ENCODE measurements at regions not wholly inside any gene's neighbourhood (a gene's known extent, or its start where the extent isn't known, plus 50 kb on each side); places are given as distances from the start of the nearest gene placed in this dataset.

DNA sequence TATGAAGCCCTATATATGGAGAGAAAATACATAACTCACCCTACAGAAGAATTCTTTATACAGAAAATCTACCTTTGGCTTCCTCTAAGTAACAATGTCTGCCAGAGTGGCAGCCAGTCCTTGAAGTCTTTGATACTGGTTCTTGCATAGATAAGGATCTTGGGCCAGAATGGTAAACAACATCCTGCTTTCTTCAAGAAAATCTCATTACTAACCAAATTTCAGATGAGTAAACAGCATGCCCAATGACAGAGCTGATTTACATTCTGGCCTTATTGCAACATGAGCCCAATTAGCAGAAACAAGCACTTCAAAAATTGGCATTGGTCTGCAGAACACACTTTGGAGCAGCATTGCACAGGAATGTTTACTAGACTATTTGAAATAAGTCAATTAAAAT is 336.5 kb upstream of the ST6GAL2 start:
- TF ChIP-seq POLR2AphosphoS5 (IDR thresholded peaks at IDR 0.05): no peak
- TF ChIP-seq, protein P1, sequence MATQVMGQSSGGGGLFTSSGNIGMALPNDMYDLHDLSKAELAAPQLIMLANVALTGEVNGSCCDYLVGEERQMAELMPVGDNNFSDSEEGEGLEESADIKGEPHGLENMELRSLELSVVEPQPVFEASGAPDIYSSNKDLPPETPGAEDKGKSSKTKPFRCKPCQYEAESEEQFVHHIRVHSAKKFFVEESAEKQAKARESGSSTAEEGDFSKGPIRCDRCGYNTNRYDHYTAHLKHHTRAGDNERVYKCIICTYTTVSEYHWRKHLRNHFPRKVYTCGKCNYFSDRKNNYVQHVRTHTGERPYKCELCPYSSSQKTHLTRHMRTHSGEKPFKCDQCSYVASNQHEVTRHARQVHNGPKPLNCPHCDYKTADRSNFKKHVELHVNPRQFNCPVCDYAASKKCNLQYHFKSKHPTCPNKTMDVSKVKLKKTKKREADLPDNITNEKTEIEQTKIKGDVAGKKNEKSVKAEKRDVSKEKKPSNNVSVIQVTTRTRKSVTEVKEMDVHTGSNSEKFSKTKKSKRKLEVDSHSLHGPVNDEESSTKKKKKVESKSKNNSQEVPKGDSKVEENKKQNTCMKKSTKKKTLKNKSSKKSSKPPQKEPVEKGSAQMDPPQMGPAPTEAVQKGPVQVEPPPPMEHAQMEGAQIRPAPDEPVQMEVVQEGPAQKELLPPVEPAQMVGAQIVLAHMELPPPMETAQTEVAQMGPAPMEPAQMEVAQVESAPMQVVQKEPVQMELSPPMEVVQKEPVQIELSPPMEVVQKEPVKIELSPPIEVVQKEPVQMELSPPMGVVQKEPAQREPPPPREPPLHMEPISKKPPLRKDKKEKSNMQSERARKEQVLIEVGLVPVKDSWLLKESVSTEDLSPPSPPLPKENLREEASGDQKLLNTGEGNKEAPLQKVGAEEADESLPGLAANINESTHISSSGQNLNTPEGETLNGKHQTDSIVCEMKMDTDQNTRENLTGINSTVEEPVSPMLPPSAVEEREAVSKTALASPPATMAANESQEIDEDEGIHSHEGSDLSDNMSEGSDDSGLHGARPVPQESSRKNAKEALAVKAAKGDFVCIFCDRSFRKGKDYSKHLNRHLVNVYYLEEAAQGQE (IDR thresholded peaks at IDR 0.05; ENCODE audit: borderline replicate concordance): no peak
- no peak for TF ChIP-seq TAF1 (IDR thresholded peaks at IDR 0.05; ENCODE audit: low read depth)
- no peak for TF ChIP-seq EZH2 (IDR thresholded peaks at IDR 0.05; ENCODE audit: borderline replicate concordance, insufficient read depth, low read length, poor library complexity, severe bottlenecking)
- TF ChIP-seq, protein P2, sequence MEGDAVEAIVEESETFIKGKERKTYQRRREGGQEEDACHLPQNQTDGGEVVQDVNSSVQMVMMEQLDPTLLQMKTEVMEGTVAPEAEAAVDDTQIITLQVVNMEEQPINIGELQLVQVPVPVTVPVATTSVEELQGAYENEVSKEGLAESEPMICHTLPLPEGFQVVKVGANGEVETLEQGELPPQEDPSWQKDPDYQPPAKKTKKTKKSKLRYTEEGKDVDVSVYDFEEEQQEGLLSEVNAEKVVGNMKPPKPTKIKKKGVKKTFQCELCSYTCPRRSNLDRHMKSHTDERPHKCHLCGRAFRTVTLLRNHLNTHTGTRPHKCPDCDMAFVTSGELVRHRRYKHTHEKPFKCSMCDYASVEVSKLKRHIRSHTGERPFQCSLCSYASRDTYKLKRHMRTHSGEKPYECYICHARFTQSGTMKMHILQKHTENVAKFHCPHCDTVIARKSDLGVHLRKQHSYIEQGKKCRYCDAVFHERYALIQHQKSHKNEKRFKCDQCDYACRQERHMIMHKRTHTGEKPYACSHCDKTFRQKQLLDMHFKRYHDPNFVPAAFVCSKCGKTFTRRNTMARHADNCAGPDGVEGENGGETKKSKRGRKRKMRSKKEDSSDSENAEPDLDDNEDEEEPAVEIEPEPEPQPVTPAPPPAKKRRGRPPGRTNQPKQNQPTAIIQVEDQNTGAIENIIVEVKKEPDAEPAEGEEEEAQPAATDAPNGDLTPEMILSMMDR (IDR thresholded peaks at IDR 0.05; ENCODE audit: poor library complexity, severe bottlenecking): no peak
- no peak for TF ChIP-seq SMC3 (conservative IDR thresholded peaks at IDR 0.05; ENCODE audit: poor library complexity)
- no peak for TF ChIP-seq RAD21 (conservative IDR thresholded peaks at IDR 0.05)
- no peak for TF ChIP-seq EP300 (conservative IDR thresholded peaks at IDR 0.05; ENCODE audit: poor library complexity, severe bottlenecking)
- TF ChIP-seq MXI1 (conservative IDR thresholded peaks at IDR 0.05; ENCODE audit: poor library complexity, severe bottlenecking): no peak
- H4K20me1 ChIP-seq (ENCODE audit: insufficient read depth): no peaks in the 10 kb centered on the region
- no peak overlapping the region for H3K27ac ChIP-seq (ENCODE audit: low read length)
- H3F3A ChIP-seq (ENCODE audit: insufficient read depth, low read length, poor library complexity, severe bottlenecking): no peaks in the 10 kb centered on the region
- no peaks in the 10 kb centered on the region for H3K79me2 ChIP-seq (replicated peaks; ENCODE audit: insufficient read depth, low read length)
- H3K4me2 ChIP-seq (ENCODE audit: low read length): no peak overlapping the region
- no peak overlapping the region for H3K4me3 ChIP-seq (ENCODE audit: low read length)
- no peaks in the 10 kb centered on the region for H3K9me3 ChIP-seq (ENCODE audit: low read length)
- no peaks in the 10 kb centered on the region for H3K27me3 ChIP-seq (ENCODE audit: insufficient read depth, low read depth, low read length)
- no peaks in the 10 kb centered on the region for H3K36me3 ChIP-seq (ENCODE audit: insufficient read depth, low read length)
- H3K9me2 ChIP-seq (ENCODE audit: insufficient read depth, low read length): no peaks in the 10 kb centered on the region
- no peak overlapping the region for H3K9ac ChIP-seq (ENCODE audit: low read length)
- no peak overlapping the region for H2AFZ ChIP-seq (ENCODE audit: low read depth, low read length)

DNA sequence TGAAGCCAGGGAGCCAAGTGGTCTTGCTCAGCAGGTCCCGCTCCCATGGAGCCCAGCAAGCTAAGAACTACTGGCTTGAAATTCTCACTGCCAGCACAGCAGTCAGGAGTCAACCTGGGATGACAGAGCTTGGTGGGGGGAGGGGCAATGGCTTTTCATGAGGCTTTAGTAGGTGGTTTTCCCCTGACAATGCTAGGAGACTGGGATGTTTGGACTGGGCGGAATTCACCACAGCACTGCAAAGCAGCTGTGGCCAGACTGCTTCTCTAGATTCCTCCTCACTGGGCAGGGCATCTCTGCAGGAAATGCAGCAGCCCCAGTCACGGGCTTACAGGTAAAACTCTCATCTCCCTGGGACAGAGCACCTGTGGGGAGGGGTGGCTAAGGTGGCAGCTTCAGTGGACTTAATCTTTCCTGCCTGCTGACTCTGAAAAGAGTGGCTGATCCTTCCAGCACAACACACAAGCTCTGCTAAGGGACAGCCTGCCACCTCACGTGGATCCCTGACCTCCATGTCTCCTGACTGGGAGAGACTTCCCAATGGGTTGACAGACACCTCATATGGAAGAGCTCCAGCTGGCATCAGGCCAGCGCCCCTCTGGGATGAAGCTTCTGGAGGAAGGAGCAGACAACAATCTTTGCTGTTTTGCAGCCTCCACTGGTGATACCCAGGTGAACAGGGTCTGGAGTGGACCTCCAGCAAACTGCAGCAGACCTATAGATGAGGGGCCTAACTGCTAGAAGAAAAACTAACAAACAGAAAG is 349.7 kb upstream of the ST6GAL2 start:
- Histone ChIP-seq H3K4me2 (ENCODE audit: low read length) (no peak overlapping the region), H3K9me3 (ENCODE audit: low read length) (no peaks in the 10 kb centered on the region), H3K27me3 (ENCODE audit: insufficient read depth, low read depth, low read length) (no peaks in the 10 kb centered on the region), H3K9me2 (ENCODE audit: insufficient read depth, low read length) (no peaks in the 10 kb centered on the region), H3K79me2 (replicated peaks; ENCODE audit: insufficient read depth, low read length) (no peaks in the 10 kb centered on the region), H3K27ac (ENCODE audit: low read length) (no peak overlapping the region), H3K36me3 (ENCODE audit: insufficient read depth, low read length) (no peaks in the 10 kb centered on the region), H2AFZ (ENCODE audit: low read depth, low read length) (no peak overlapping the region), H4K20me1 (ENCODE audit: insufficient read depth) (no peaks in the 10 kb centered on the region), H3K4me3 (ENCODE audit: low read length) (no peak overlapping the region), H3K9ac (ENCODE audit: low read length) (no peak overlapping the region), H3F3A (ENCODE audit: insufficient read depth, low read length, poor library complexity, severe bottlenecking) (no peaks in the 10 kb centered on the region)
- TF ChIP-seq, protein P1 (IDR thresholded peaks at IDR 0.05; ENCODE audit: borderline replicate concordance): no peak
- TF ChIP-seq EP300 (conservative IDR thresholded peaks at IDR 0.05; ENCODE audit: poor library complexity, severe bottlenecking) (no peak), POLR2AphosphoS5 (IDR thresholded peaks at IDR 0.05) (no peak), RAD21 (conservative IDR thresholded peaks at IDR 0.05) (no peak), MXI1 (conservative IDR thresholded peaks at IDR 0.05; ENCODE audit: poor library complexity, severe bottlenecking) (no peak), SMC3 (conservative IDR thresholded peaks at IDR 0.05; ENCODE audit: poor library complexity) (no peak), EZH2 (IDR thresholded peaks at IDR 0.05; ENCODE audit: borderline replicate concordance, insufficient read depth, low read length, poor library complexity, severe bottlenecking) (no peak), TAF1 (IDR thresholded peaks at IDR 0.05; ENCODE audit: low read depth) (no peak)
- TF ChIP-seq, protein P2 (IDR thresholded peaks at IDR 0.05; ENCODE audit: poor library complexity, severe bottlenecking): no peak
